GM19395 (cell line): ENCODE measurements at regions not wholly inside any gene's neighbourhood (a gene's known extent, or its start where the extent isn't known, plus 50 kb on each side); places are given as distances from the start of the nearest gene placed in this dataset.

Experiments used
- ATAC-seq: cut with Tn5 transposase; IDR thresholded peaks from one replicate; pipeline ENCODE4 v1.9.1; 2021; ENCODE audit warnings: mild to moderate bottlenecking, moderate library complexity; ENCODE audit not compliant: unreplicated experiment

DNA sequence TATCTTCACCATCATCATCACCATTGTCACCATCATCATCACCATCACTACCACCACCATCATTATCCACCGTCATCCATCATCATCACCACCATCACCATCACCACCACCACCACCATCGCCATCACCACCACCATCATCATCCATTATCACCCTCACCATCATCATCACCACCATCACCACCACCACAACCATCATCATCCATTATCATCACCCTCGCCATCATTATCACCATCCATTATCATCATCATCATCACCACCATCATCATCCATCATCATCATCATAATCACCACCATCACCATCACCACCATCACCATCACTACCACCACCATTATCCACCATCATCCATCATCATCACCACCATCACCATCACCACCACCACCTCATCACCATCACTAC lies 95.6 kb downstream of the C16orf95 start:
- no peak for ATAC-seq

GRCh38 chr16:87222335-87222734 lies 94.9 kb downstream of the C16orf95 start:
- ATAC-seq, result no peak

GRCh38 chr16:87223656-87224248 lies 93.4 kb downstream of the C16orf95 start:
- no peak for ATAC-seq

- ATAC-seq, result no peak
Measured at GRCh38 chr16:87226926-87227295, 90.3 kb downstream of the C16orf95 start.

DNA sequence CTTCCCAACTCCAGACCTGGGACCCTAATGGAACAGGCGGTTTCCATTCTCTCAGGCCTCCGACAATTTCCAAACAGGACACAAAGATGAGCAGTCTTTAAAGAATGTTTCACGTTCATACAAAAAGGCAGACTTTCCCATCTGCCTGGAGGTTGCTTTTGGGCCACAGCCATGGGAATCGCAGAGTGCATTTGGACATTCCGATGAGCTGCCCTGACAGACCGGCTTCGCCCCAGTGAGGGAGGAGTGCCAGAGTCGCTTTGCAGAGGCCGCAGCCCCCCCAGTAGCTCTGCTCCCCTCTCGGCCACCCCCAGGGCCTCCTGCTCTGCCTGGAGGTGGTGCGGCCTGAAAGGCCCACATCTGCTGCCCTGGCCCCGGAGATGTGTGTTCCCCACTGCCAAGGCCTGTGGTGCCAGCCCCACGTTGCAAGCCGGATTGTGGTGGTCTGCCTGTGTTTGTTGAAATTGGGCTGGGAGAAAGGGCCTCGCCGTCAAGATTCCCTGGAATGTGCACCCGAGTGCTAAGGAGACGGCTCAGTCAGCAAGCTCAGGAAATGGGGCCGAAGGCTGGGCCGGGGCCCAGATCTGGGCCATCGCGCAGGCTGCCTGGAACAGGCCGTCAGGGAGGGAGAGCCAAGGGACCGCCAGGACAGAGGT lies 89.8 kb downstream of the C16orf95 start:
- no peak for ATAC-seq

- ATAC-seq, result no peak
Measured at GRCh38 chr16:87228363-87228762, 88.8 kb downstream of the C16orf95 start.

DNA sequence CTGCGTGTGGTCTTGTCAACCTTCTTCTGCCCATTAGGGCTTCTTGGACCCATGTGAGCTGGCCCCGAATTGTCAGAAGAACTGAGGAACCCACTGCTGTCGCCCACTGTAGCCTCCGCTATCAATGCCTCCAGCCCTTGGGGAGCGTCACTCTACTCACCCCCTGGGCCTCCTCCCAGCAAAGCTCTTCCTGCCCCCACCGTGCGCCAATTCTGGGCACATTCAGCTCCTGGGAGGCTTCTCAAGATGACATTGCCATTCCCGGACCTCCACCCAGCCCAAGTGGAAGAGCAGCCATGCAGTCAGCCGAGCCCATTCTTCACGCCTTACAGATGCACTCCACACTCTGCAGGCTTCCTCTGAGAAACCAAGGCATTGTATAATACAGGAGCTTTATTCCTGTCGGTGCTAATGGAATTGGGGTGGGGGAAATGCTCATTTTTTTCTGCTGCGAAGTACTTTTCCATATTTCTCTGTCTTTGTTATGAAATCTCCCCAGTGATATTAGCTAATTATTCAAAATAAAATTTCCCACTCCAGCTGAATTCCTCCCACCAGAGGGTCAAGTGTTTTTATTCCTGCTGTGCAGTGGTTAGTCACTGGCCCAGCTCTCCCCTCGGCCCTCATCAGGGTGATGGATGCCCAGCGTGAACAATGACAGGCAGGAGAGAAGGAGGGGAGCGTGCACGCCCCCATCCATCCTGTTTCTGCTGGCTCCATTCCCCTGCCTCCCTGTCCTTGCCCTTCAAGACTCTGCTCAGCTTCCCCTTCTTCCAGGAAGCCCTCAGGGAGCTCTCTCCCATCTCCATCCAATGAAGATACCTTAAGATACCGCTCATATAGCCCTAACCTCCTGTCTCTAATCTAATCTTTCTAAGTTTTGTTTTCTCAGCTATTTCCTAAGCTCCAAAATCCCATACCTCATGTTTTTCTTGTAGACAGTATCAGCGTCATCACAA lies 87.7 kb downstream of the C16orf95 start:
- no peak for ATAC-seq

DNA sequence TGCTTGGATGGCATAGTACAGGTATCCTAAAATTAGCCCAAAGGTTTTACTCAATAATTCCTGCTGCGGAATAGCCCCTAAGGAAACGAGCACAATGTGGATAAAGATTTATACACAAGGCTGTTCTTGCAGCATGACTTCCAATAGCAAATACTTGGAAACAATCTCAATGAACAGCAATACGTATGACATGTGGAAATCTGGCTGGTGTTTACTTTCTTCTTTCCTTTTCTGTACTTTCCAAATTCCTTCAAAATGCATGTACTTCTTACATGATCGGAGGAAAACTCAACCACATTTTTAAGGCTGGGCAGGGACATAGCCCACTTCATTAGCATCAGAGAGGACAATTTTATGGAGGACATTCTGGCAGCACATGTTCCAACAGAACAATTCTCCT lies 86.6 kb downstream of the C16orf95 start:
- no peak for ATAC-seq

DNA sequence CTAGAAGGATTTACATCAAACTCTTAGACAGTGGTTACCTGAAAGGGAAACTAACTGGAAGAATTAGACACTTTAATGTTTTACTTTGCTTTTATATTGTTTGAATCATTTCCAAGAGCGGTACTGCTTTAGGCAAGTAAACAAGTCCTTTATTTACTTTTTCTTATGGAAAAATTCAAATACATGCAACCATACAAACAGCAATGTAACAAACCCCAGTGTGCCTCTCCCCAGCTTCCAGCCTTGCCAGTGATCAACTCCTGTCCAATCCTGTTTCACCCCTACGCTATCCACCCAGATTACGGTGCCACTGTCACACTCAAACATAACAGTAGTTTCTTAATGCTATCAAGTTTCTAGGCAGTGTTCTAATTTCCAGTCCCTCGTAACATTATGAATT lies 85.9 kb downstream of the C16orf95 start:
- ATAC-seq, result no peak

DNA sequence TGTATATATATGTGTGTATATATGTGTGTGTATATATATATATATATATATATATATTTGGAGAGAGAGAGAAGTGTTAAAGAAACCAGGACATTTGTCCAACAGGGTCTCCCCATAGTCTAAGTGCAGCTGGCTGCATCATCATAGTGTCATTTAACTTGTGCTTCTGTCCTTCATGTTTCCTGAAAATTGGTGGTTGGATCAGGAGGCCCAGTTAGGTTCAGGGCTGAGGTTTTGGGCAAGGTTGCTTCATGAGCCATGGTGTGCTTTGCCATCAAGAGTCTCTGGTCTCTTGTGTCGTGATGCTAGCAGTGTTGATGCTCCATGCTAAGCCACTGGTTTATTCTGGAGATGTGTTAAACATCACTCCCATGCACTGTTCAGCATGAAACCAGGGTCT lies 85.3 kb downstream of the C16orf95 start:
- ATAC-seq, result no peak

DNA sequence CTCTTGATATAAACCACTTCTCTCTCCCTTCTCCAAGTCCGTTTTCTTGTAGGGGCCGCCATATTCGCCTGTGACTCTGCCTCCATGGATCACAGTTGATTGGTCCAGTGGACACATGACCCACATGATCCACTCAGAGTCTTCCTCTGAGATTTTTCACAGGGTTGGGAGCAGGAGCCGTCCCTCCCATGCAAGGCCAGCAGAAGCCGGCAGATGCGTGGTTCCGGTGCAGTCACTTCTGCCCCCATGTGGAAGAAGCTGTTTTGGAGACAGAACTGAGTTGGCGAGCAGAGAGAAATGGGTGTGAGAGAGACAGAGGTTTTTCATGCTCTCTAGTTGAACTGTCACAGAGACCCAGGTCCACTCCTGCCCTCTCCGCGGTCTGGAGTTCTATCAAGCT lies 83.3 kb downstream of the C16orf95 start:
- ATAC-seq, result no peak

DNA sequence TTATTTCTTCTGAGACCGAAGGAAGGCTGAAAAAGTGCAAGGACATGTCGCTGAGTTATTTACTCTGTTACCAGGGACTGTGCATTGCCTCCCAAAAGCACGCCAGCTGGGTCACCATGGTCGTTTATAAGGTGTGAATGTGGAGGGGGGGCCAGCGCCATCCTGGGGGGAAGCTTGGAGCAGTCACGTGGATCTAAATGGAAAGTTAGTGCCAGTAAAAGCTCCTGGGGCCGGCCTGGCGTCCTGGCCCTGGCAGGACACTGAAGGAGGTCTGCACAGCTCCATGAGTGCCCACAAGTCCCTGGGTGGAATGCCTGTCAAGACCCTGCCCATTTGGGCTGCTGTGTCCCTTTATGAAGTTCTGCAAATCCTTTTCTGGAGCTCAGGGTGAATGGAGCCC lies 82.6 kb downstream of the C16orf95 start:
- ATAC-seq, result no peak

DNA sequence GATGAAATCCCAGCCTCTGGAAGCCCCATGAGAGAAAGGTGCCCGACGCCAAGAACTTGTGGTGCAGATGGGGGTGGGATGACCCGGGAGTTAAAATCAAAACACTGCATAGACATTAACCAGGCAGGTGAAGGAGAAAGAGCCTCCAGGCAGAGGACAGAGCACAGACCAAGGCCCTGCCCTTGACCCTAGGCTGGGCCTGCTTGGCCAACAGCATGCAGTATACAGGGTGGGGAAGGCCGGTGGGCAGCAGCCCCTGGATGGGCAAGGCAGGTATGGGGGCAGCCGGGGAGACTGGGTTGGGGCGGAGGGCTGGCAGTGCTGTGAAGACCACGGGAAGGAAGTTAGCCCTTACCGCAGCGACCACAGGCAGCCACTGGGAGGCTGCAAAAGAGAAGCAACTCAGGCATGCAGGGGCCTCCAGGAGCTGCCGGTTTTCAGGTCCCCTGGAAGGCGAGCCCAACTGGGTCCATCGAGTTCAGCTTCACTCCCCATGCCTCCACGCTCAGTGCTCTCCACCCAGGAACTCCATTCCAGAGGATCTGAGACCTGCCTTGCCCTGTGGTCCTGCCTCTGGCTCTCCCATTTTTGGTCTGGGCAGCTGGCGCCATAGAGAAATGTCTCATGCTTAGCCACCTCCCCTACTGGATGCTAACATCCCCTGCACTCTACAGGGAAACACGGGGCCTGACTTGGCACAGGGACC lies 81.2 kb downstream of the C16orf95 start:
- ATAC-seq, result no peak

DNA sequence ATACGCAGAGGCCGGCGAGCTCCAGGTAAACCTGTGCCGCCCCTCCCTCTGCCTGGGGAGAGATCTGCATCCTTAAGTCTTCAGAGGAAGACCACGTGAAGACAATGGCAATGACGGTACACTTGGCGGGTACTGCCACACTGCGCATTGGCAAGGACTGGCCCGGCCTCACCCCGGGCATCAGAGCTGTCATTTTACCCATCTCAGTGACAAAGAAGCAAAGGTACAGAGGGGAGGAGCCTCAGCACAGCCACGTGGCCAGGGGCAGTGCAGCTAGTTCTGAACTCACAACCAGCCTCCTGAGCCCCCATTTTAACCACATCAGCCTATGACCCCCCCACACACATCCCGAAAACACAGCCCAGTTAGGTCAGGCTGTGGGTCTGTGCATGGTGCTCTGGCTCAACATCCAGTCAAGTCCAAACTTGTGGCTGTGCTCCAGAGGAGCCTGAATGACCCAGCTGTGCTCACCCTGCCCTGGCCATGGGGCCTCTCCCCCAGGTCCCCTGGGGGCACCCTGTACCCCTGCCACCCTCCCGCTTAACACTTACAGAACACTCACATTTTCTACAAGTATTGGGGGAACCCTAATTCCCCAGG lies 80.6 kb downstream of the C16orf95 start:
- no peak for ATAC-seq

DNA sequence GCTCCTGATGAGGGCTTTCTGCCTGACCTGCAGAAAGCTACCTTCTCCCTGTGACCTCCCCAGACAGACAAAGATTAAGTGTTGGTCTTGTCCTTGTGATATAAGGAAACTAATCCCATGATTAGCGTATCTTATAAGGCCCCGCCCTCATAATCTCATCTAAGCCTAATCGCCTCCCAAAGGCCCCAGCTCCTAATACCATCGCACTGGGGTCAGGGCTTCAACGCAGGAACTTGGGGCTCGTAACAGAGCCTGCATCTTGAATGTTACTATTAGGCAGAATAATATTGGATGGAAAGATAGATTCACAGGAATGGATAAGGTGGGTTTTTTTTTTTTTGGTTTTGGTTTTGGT lies 78.9 kb downstream of the C16orf95 start:
- no peak for ATAC-seq

DNA sequence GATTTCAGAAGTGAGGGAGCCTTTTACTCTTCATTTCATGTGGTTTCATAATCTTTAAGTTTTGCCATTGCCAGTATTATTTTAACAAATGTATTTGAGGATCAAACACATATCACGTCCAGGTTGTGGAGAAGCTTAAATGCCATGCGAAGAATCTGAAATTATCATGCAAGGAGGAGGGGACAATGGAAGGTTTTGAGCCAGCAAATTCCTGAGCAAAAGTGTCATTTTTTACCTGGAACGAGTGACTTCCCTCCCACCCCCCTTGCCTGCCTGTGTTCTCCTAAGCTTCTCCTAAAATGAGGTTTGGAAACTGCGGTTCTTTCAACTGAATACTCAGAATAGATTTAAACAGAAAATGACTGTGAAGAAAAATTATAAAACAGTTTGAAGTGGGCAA lies 77.6 kb downstream of the C16orf95 start:
- ATAC-seq, result no peak

DNA sequence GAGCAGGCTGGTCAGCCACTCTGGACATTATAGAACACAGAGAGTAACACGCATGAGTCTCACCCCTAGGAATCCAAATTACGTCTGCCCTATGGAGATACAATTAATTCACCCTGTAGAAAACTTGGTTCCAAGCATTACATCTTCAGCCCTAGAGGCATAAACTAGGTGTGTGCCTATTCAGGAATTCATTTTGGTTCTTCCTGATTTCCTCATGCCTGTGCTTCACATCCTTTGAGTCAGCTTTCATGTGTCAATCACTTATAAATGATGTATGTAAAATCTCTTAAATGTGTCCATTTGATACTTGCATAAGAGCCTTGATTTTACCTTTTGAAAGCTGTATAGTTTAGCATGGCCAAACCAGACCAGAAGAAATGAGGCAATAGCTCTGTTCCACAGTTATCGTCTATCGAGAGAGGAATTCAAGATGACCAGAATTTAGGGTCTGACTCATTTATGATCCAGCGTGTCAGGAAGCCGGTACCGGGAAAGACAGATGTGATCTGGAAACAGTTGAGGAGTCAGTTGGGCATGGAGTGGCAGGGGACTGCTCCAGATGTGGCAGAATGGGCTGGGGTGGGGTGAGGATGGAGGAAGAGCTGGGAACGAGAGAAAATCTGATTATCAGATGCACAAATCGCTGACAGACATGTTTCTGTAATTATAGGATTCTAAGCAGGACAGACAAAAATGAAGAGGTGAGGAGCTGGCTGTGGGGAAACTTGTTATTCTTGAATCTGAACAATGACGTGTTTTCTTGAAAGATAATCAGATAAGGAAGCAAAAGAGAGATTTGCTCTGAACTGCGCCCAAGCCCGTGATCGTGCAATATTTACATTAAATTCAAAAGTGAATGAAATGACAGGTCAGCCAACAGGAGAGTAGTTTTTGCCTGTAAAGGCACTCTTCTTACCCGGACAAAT lies 76.7 kb downstream of the C16orf95 start:
- no peak for ATAC-seq

DNA sequence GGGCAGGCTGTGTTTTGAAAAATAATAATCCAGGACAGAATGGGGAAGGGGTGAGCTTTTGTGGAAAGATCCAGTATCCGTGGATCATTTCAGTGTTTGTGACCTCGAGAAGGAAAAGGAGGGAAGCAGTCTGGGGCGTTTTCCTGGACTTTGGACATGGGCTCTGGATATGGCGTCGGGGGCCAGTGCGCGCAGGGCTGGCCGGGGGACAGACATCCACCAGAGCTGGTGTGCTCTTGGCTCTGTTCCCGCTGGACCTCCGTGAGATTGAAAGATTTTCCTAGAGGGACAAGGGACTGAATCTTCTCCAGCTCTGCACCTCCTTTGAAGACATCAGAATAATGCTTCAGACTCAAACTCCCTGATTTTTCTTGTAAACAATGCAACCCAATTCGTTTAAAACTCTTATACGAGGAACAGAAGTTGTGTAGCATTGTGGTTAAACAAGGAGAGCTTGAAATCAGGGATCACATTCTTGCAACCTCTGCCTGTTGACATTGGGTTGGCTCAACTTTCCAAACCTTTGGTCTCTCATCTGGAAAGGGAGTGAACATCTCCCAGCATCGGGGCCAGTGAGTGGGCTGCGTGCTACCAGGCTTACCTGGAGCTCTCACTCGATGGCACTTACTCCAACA lies 75.9 kb downstream of the C16orf95 start:
- no peak for ATAC-seq

- no peak for ATAC-seq
Measured at GRCh38 chr16:87243478-87243877, 73.7 kb downstream of the C16orf95 start.
